Suprapubic skin (tissue), 4 donors: ENCODE measurements at regions not wholly inside any gene's neighbourhood (a gene's known extent, or its start where the extent isn't known, plus 50 kb on each side); places are given as distances from the start of the nearest gene placed in this dataset.

ENCODE experiments used
- DNase-seq, 2 donors: peaks; one replicate each; pipeline ENCODE4 v3.0.0-alpha.2; 2019; ENCODE audit warnings: low spot score in 2 of 2
- H3K27ac ChIP-seq: fragments of 200-600 bp; sonication (generic); one replicate; pipeline ENCODE4 v1.5.1; 2019
- H3K27me3 ChIP-seq: fragments of 200-600 bp; sonication (generic); one replicate; pipeline ENCODE4 v1.5.1; 2019
- H3K36me3 ChIP-seq: fragments of 200-600 bp; sonication (generic); one replicate; pipeline ENCODE4 v1.5.1; 2019
- H3K4me1 ChIP-seq: fragments of 200-600 bp; sonication (generic); one replicate; pipeline ENCODE4 v1.5.1; 2019
- H3K4me3 ChIP-seq: fragments of 200-600 bp; sonication (generic); one replicate; pipeline ENCODE4 v1.5.1; 2019; ENCODE audit warnings: mild to moderate bottlenecking
- H3K9me3 ChIP-seq: fragments of 200-600 bp; sonication (generic); one replicate; pipeline ENCODE4 v1.5.1; 2019
- CTCF ChIP-seq, 2 donors: fragments of 200-600 bp in 1 of 2; fragments of 450-650 bp in 1 of 2; sonication (generic) in 1 of 2; IDR thresholded peaks; one replicate each; pipeline ENCODE4 v1.5.1; 2016 to 2019; ENCODE audit warnings: antibody characterized with exemption in 2 of 2, mild to moderate bottlenecking in 1 of 2, moderate library complexity in 1 of 2
- EP300 ChIP-seq: sonication (generic); formaldehyde crosslinking; IDR thresholded peaks from one replicate; pipeline ENCODE4 v1.6.1; 2017; ENCODE audit warnings: antibody characterized with exemption
- POLR2A ChIP-seq, 2 donors: fragments of 450-650 bp; IDR thresholded peaks; one replicate each; pipeline ENCODE4 v1.6.1; 2017; ENCODE audit warnings: antibody characterized with exemption in 2 of 2, mild to moderate bottlenecking in 2 of 2, moderate library complexity in 2 of 2
- POLR2AphosphoS5 ChIP-seq, 3 donors: sonication (generic); formaldehyde crosslinking; IDR thresholded peaks; one replicate each; pipeline ENCODE4 v1.6.1; 2017; ENCODE audit warnings: antibody characterized with exemption in 3 of 3
- WGBS: methylation state at CpG from one replicate; pipeline ENCODE4 v1.1.5; 2018; 5-methylcytosine and 5-hydroxymethylcytosine counted together

GRCh38 chr5:24053737-24054136 is 546.3 kb downstream of the PRDM9 start:
- DNase-seq: no peak
- no peaks in the 10 kb centered on the region for H3K9me3 ChIP-seq
- TF ChIP-seq POLR2A (IDR thresholded peaks at IDR 0.05) (no peak), POLR2AphosphoS5 (IDR thresholded peaks at IDR 0.05) (no peak), EP300 (no peak), CTCF (IDR thresholded peaks at IDR 0.05) (no peak)
- H3K27me3 ChIP-seq: no peaks in the 10 kb centered on the region
- WGBS: 78% methylated on average over 2 of the region's 2 CpGs
- no peaks in the 10 kb centered on the region for H3K4me1 ChIP-seq
- H3K4me3 ChIP-seq: no peak overlapping the region
- no peak overlapping the region for H3K27ac ChIP-seq
- H3K36me3 ChIP-seq: no peaks in the 10 kb centered on the region

- no peaks in the 10 kb centered on the region for H3K36me3 ChIP-seq
- WGBS: 88% methylated on average over 2 of the region's 2 CpGs
These were observed 551.6 kb downstream of the PRDM9 start for GRCh38 chr5:24059006-24059405.

GRCh38 chr5:24059716-24060115 is 552.3 kb downstream of the PRDM9 start:
- no peaks in the 10 kb centered on the region for H3K4me1 ChIP-seq
- WGBS: 85% methylated on average over 4 of the region's 4 CpGs
- no peak for TF ChIP-seq POLR2A (IDR thresholded peaks at IDR 0.05)
- TF ChIP-seq CTCF (IDR thresholded peaks at IDR 0.05): no peak
- TF ChIP-seq POLR2AphosphoS5 (IDR thresholded peaks at IDR 0.05): no peak
- TF ChIP-seq EP300: no peak
- no peak overlapping the region for H3K27ac ChIP-seq
- no peaks in the 10 kb centered on the region for H3K9me3 ChIP-seq
- H3K27me3 ChIP-seq: no peaks in the 10 kb centered on the region
- H3K4me3 ChIP-seq: no peak overlapping the region
- H3K36me3 ChIP-seq: no peaks in the 10 kb centered on the region
- no peak for DNase-seq

More at GRCh38 chr5:24059006-24059405, 551.6 kb downstream of the PRDM9 start:
- DNase-seq: no peak
- no peaks in the 10 kb centered on the region for H3K9me3 ChIP-seq
- no peak overlapping the region for H3K27ac ChIP-seq
- H3K4me3 ChIP-seq: no peak overlapping the region
- no peaks in the 10 kb centered on the region for H3K27me3 ChIP-seq
- no peaks in the 10 kb centered on the region for H3K4me1 ChIP-seq
- no peak for TF ChIP-seq CTCF (IDR thresholded peaks at IDR 0.05)
- TF ChIP-seq POLR2AphosphoS5 (IDR thresholded peaks at IDR 0.05): no peak
- no peak for TF ChIP-seq EP300
- TF ChIP-seq POLR2A (IDR thresholded peaks at IDR 0.05): no peak

DNA sequence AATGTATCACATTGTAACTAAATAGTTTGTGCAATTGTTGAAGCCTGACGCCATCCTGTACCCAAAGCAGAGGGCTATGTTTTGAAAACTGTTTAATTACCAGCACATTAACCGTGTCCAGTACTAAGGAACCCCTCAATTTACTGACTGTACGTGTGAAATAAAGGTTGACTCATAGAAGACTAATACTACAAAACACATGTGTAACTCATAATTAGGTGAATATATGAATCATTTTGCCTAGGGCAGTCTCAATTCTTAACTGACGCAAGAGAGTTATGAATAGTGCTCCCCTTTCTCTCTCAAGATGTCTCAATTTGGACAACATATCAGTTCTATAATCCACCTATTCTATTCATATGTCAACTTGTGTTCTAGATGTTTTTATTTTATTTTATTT is 558.4 kb downstream of the PRDM9 start:
- no peak for DNase-seq
- H3K4me3 ChIP-seq: no peak overlapping the region
- 39% methylated on average over 4 of the region's 4 CpGs for WGBS
- H3K27me3 ChIP-seq: no peaks in the 10 kb centered on the region
- H3K9me3 ChIP-seq: no peaks in the 10 kb centered on the region
- H3K4me1 ChIP-seq: no peaks in the 10 kb centered on the region
- no peaks in the 10 kb centered on the region for H3K36me3 ChIP-seq
- no peak overlapping the region for H3K27ac ChIP-seq
- TF ChIP-seq CTCF (IDR thresholded peaks at IDR 0.05): no peak

DNA sequence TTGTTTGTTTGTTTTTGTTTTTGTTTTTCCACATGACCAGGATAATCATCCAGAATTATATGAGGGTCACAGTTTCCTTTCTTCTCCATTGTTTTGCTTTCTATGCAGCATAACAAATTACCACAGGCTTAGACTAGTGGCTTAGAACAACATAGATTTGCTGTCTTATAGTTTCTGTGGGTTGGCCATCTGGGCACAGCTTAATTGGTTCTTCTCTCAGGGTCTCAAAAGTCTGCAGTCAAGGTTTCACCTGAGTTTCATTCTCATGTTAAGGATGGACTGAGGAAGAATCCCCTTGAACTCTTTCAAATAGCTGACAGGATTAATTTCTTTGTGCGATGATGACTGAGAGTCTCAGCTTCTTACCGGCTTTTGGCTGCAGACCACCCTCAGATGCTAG is 559.8 kb downstream of the PRDM9 start:
- Histone ChIP-seq H3K36me3 (no peaks in the 10 kb centered on the region), H3K9me3 (no peaks in the 10 kb centered on the region), H3K4me1 (no peaks in the 10 kb centered on the region), H3K27ac (no peak overlapping the region), H3K27me3 (no peaks in the 10 kb centered on the region), H3K4me3 (no peak overlapping the region)
- 100% methylated on average over 2 of the region's 2 CpGs for WGBS
- TF ChIP-seq EP300 (no peak), CTCF (IDR thresholded peaks at IDR 0.05) (no peak), POLR2A (IDR thresholded peaks at IDR 0.05) (no peak), POLR2AphosphoS5 (IDR thresholded peaks at IDR 0.05) (no peak)
- no peak for DNase-seq
